GM13976 (cell line): ENCODE measurements at regions not wholly inside any gene's neighbourhood (a gene's known extent, or its start where the extent isn't known, plus 50 kb on each side); places are given as distances from the start of the nearest gene placed in this dataset.

Experiments used
- DNase-seq: peaks from one replicate; pipeline ENCODE4 v3.0.0; 2012; ENCODE audit warnings: low spot score
- CTCF ChIP-seq: IDR thresholded peaks from 2 replicates; pipeline ENCODE4 v1.5.1; 2012; ENCODE audit warnings: borderline replicate concordance, mild to moderate bottlenecking; ENCODE audit not compliant: insufficient read depth; ENCODE audit errors: extremely low read depth, missing control alignments, control extremely low read depth
- in situ Hi-C: fragments of 300-500 bp; cut with MboI; formaldehyde crosslinking; loops from one replicate; pipeline ENCODE4 v1.12.0; 2022; ENCODE audit warnings: low sequenced_read_pairs, mixed read lengths, inconsistent platforms; ENCODE audit not compliant: unreplicated experiment

- no peak for TF ChIP-seq CTCF
- DNase-seq: no peak
- in situ Hi-C loops: no loop called here
Measured at GRCh38 chr4:125736057-125736456, 421.3 kb downstream of the FAT4 start.

- no peak for DNase-seq
- TF ChIP-seq CTCF: no peak
- in situ Hi-C loops: no loop called here
Measured at GRCh38 chr4:125739760-125740159, 425.0 kb downstream of the FAT4 start.

- DNase-seq: no peak
- TF ChIP-seq CTCF: peak; percentile 2
- in situ Hi-C loops: no loop called here
Measured at GRCh38 chr4:125741825-125742452, 427.2 kb downstream of the FAT4 start.

- no peak for DNase-seq
- no peak for TF ChIP-seq CTCF
- in situ Hi-C loops: no loop called here
Measured at GRCh38 chr4:125744891-125745364, 430.2 kb downstream of the FAT4 start.

- DNase-seq: no peak
- TF ChIP-seq CTCF: no peak
- in situ Hi-C loops: no loop called here
Measured at GRCh38 chr4:125749354-125749753, 434.6 kb downstream of the FAT4 start.

- in situ Hi-C loops: no loop called here
- no peak for DNase-seq
- TF ChIP-seq CTCF: no peak
Measured at GRCh38 chr4:125750399-125750798, 435.6 kb downstream of the FAT4 start.

GRCh38 chr4:125750828-125751466 lies 436.2 kb downstream of the FAT4 start:
- DNase-seq: no peak
- in situ Hi-C loops: no loop called here
- no peak for TF ChIP-seq CTCF
